ENCODE measurements at regions not wholly inside any gene's neighbourhood (a gene's known extent, or its start where the extent isn't known, plus 50 kb on each side); places are given as distances from the start of the nearest gene placed in this dataset.

- Histone ChIP-seq H3K4me3 (ENCODE audit: low read length) (no peak overlapping the region), H3K36me3 (ENCODE audit: insufficient read depth, low read length) (no peaks in the 10 kb centered on the region), H2AFZ (ENCODE audit: low read depth, low read length) (no peak overlapping the region), H3K4me1 (ENCODE audit: insufficient read depth, low read length) (no peaks in the 10 kb centered on the region), H3K27me3 (ENCODE audit: insufficient read depth, low read length) (no peaks in the 10 kb centered on the region), H3K9me3 (ENCODE audit: low read length) (no peaks in the 10 kb centered on the region)
Observed at GRCh38 chr3:18075799-18076198, 333.4 kb upstream of the TBC1D5 start.

- no peak overlapping the region for H2AFZ ChIP-seq (ENCODE audit: low read depth, low read length)
- H3K4me3 ChIP-seq (ENCODE audit: low read length) = no peak overlapping the region
- no peaks in the 10 kb centered on the region for H3K36me3 ChIP-seq (ENCODE audit: insufficient read depth, low read length)
- H3K27me3 ChIP-seq (ENCODE audit: insufficient read depth, low read length) = no peaks in the 10 kb centered on the region
- no peaks in the 10 kb centered on the region for H3K4me1 ChIP-seq (ENCODE audit: insufficient read depth, low read length)
- H3K9me3 ChIP-seq (ENCODE audit: low read length) = no peaks in the 10 kb centered on the region
Observed at GRCh38 chr3:18071833-18072232, 329.4 kb upstream of the TBC1D5 start.

GRCh38 chr3:18070944-18071343 is 328.5 kb upstream of the TBC1D5 start:
- no peak overlapping the region for H3K4me3 ChIP-seq (ENCODE audit: low read length)
- H3K27me3 ChIP-seq (ENCODE audit: insufficient read depth, low read length) = no peaks in the 10 kb centered on the region
- H3K36me3 ChIP-seq (ENCODE audit: insufficient read depth, low read length) = no peaks in the 10 kb centered on the region
- no peak overlapping the region for H2AFZ ChIP-seq (ENCODE audit: low read depth, low read length)
- H3K9me3 ChIP-seq (ENCODE audit: low read length) = no peaks in the 10 kb centered on the region
- no peaks in the 10 kb centered on the region for H3K4me1 ChIP-seq (ENCODE audit: insufficient read depth, low read length)

- no peaks in the 10 kb centered on the region for H3K27me3 ChIP-seq (ENCODE audit: insufficient read depth, low read length)
- no peak overlapping the region for H3K4me3 ChIP-seq (ENCODE audit: low read length)
- H3K9me3 ChIP-seq (ENCODE audit: low read length) = no peaks in the 10 kb centered on the region
- no peak overlapping the region for H2AFZ ChIP-seq (ENCODE audit: low read depth, low read length)
- H3K36me3 ChIP-seq (ENCODE audit: insufficient read depth, low read length) = no peaks in the 10 kb centered on the region
- no peaks in the 10 kb centered on the region for H3K4me1 ChIP-seq (ENCODE audit: insufficient read depth, low read length)
Observed at GRCh38 chr3:18070231-18070630, 327.8 kb upstream of the TBC1D5 start.

- H3K36me3 ChIP-seq (ENCODE audit: insufficient read depth, low read length) = no peaks in the 10 kb centered on the region
Observed at GRCh38 chr3:18069568-18069967, 327.1 kb upstream of the TBC1D5 start.

GRCh38 chr3:18066899-18067582 is 324.6 kb upstream of the TBC1D5 start:
- H3K9me3 ChIP-seq (ENCODE audit: low read length) = no peaks in the 10 kb centered on the region
- no peaks in the 10 kb centered on the region for H3K4me1 ChIP-seq (ENCODE audit: insufficient read depth, low read length)
- no peak overlapping the region for H3K4me3 ChIP-seq (ENCODE audit: low read length)
- H3K27me3 ChIP-seq (ENCODE audit: insufficient read depth, low read length) = no peaks in the 10 kb centered on the region
- H3K36me3 ChIP-seq (ENCODE audit: insufficient read depth, low read length) = no peaks in the 10 kb centered on the region
- H2AFZ ChIP-seq (ENCODE audit: low read depth, low read length) = no peak overlapping the region

More at GRCh38 chr3:18069568-18069967, 327.1 kb upstream of the TBC1D5 start:
- Histone ChIP-seq H2AFZ (ENCODE audit: low read depth, low read length) (no peak overlapping the region), H3K9me3 (ENCODE audit: low read length) (no peaks in the 10 kb centered on the region), H3K27me3 (ENCODE audit: insufficient read depth, low read length) (no peaks in the 10 kb centered on the region), H3K4me3 (ENCODE audit: low read length) (no peak overlapping the region), H3K4me1 (ENCODE audit: insufficient read depth, low read length) (no peaks in the 10 kb centered on the region)

- no peaks in the 10 kb centered on the region for H3K9me3 ChIP-seq (ENCODE audit: low read length)
- no peaks in the 10 kb centered on the region for H3K27me3 ChIP-seq (ENCODE audit: insufficient read depth, low read length)
- H3K4me1 ChIP-seq (ENCODE audit: insufficient read depth, low read length) = no peaks in the 10 kb centered on the region
- H3K36me3 ChIP-seq (ENCODE audit: insufficient read depth, low read length) = no peaks in the 10 kb centered on the region
- no peak overlapping the region for H2AFZ ChIP-seq (ENCODE audit: low read depth, low read length)
- H3K4me3 ChIP-seq (ENCODE audit: low read length) = no peak overlapping the region
Observed at GRCh38 chr3:18064586-18064985, 322.2 kb upstream of the TBC1D5 start.

GRCh38 chr3:18062657-18063025 is 320.2 kb upstream of the TBC1D5 start:
- Histone ChIP-seq H3K4me1 (ENCODE audit: insufficient read depth, low read length) (no peaks in the 10 kb centered on the region), H3K36me3 (ENCODE audit: insufficient read depth, low read length) (no peaks in the 10 kb centered on the region), H3K27me3 (ENCODE audit: insufficient read depth, low read length) (no peaks in the 10 kb centered on the region), H3K4me3 (ENCODE audit: low read length) (no peak overlapping the region), H2AFZ (ENCODE audit: low read depth, low read length) (no peak overlapping the region), H3K9me3 (ENCODE audit: low read length) (no peaks in the 10 kb centered on the region)

- no peak overlapping the region for H3K4me3 ChIP-seq (ENCODE audit: low read length)
- H3K9me3 ChIP-seq (ENCODE audit: low read length) = no peaks in the 10 kb centered on the region
- H3K27me3 ChIP-seq (ENCODE audit: insufficient read depth, low read length) = no peaks in the 10 kb centered on the region
- H3K36me3 ChIP-seq (ENCODE audit: insufficient read depth, low read length) = no peaks in the 10 kb centered on the region
- no peaks in the 10 kb centered on the region for H3K4me1 ChIP-seq (ENCODE audit: insufficient read depth, low read length)
- no peak overlapping the region for H2AFZ ChIP-seq (ENCODE audit: low read depth, low read length)
Observed at GRCh38 chr3:18061737-18062656, 319.6 kb upstream of the TBC1D5 start.

- H3K4me1 ChIP-seq (ENCODE audit: insufficient read depth, low read length) = no peaks in the 10 kb centered on the region
- H2AFZ ChIP-seq (ENCODE audit: low read depth, low read length) = no peak overlapping the region
- H3K36me3 ChIP-seq (ENCODE audit: insufficient read depth, low read length) = no peaks in the 10 kb centered on the region
- H3K9me3 ChIP-seq (ENCODE audit: low read length) = peaks cover 2% of the 10 kb centered on the region
- no peak overlapping the region for H3K4me3 ChIP-seq (ENCODE audit: low read length)
- H3K27me3 ChIP-seq (ENCODE audit: insufficient read depth, low read length) = no peaks in the 10 kb centered on the region
Observed at GRCh38 chr3:18058666-18059065, 316.2 kb upstream of the TBC1D5 start.

GRCh38 chr3:18057471-18058091 is 315.1 kb upstream of the TBC1D5 start:
- no peaks in the 10 kb centered on the region for H3K4me1 ChIP-seq (ENCODE audit: insufficient read depth, low read length)
- no peak overlapping the region for H3K4me3 ChIP-seq (ENCODE audit: low read length)
- no peak overlapping the region for H2AFZ ChIP-seq (ENCODE audit: low read depth, low read length)
- no peaks in the 10 kb centered on the region for H3K36me3 ChIP-seq (ENCODE audit: insufficient read depth, low read length)
- no peaks in the 10 kb centered on the region for H3K27me3 ChIP-seq (ENCODE audit: insufficient read depth, low read length)
- H3K9me3 ChIP-seq (ENCODE audit: low read length) = peaks cover 2% of the 10 kb centered on the region

- Histone ChIP-seq H2AFZ (ENCODE audit: low read depth, low read length) (no peak overlapping the region), H3K4me3 (ENCODE audit: low read length) (no peak overlapping the region), H3K36me3 (ENCODE audit: insufficient read depth, low read length) (no peaks in the 10 kb centered on the region), H3K27me3 (ENCODE audit: insufficient read depth, low read length) (no peaks in the 10 kb centered on the region), H3K4me1 (ENCODE audit: insufficient read depth, low read length) (no peaks in the 10 kb centered on the region), H3K9me3 (ENCODE audit: low read length) (peaks cover 2% of the 10 kb centered on the region)
Observed at GRCh38 chr3:18054625-18055024, 312.2 kb upstream of the TBC1D5 start.

GRCh38 chr3:18051306-18051705 is 308.9 kb upstream of the TBC1D5 start:
- Histone ChIP-seq H3K9me3 (ENCODE audit: low read length) (peaks cover 2% of the 10 kb centered on the region), H2AFZ (ENCODE audit: low read depth, low read length) (no peak overlapping the region), H3K4me3 (ENCODE audit: low read length) (no peak overlapping the region), H3K36me3 (ENCODE audit: insufficient read depth, low read length) (no peaks in the 10 kb centered on the region), H3K4me1 (ENCODE audit: insufficient read depth, low read length) (no peaks in the 10 kb centered on the region), H3K27me3 (ENCODE audit: insufficient read depth, low read length) (no peaks in the 10 kb centered on the region)
